ENCODE measurements at regions not wholly inside any gene's neighbourhood (a gene's known extent, or its start where the extent isn't known, plus 50 kb on each side); places are given as distances from the start of the nearest gene placed in this dataset.

DNA sequence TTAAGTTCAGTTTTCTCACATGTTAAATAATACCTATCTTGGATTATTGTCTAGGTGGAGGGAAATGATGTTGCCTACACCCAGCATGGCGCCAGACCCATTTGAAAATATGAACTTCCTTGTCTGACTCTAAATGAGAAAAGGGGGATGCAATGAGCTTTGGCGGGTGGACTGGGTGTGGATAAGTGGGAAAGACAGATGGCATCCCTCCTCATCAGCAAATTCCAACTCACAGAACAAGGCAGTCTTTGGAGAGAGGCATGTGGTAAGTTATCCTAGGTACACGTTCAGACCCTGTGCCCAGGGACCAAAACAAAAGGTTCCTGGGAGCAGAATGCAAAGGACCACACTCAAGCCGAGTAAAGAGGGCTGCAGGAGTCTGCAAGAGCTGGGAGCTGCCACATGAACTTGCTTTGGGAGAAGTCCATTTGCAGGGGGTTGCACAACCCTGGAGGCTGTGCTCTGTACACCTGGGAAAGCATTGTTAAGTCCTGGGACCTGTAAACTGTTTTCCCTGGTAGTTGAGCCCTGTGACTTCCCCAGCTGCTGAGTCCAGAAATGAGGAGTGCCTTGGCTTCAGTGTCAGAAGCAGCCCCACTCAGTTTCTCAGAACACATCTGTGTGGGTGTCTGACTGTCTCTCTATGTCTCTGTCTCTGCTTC lies 102.3 kb upstream of the TPM1 start:
- no peak overlapping the region for H3K27ac ChIP-seq (ENCODE audit: low read depth, low read length, poor library complexity, severe bottlenecking)
- no peak overlapping the region for H2AFZ ChIP-seq (ENCODE audit: low read length)
- H3K4me3 ChIP-seq (ENCODE audit: low read depth, low read length, poor library complexity, severe bottlenecking) = no peak overlapping the region
- BruUV-seq (replicated peaks) = no TSS peak
- H3K4me2 ChIP-seq (ENCODE audit: low read length) = no peak overlapping the region
- ChIA-PET POLR2A (no interaction called here), CTCF (ENCODE audit: unreplicated experiment) (no interaction called here)
- H3K4me1 ChIP-seq (ENCODE audit: insufficient read depth, low read length, poor library complexity, severe bottlenecking) = no peaks in the 10 kb centered on the region
- no peaks in the 10 kb centered on the region for H4K20me1 ChIP-seq (ENCODE audit: insufficient read depth, low read length)
- no peak for DNase-seq (ENCODE audit: low spot score)
- no peaks in the 10 kb centered on the region for H3K9me3 ChIP-seq (ENCODE audit: low read length)
- H3K79me2 ChIP-seq (ENCODE audit: insufficient read depth, low read depth, low read length) = no peaks in the 10 kb centered on the region
- TF ChIP-seq EZH2phosphoT487 (IDR thresholded peaks at IDR 0.05; ENCODE audit: borderline replicate concordance, low read depth, low read length) = no peak
- TF ChIP-seq, protein P1, sequence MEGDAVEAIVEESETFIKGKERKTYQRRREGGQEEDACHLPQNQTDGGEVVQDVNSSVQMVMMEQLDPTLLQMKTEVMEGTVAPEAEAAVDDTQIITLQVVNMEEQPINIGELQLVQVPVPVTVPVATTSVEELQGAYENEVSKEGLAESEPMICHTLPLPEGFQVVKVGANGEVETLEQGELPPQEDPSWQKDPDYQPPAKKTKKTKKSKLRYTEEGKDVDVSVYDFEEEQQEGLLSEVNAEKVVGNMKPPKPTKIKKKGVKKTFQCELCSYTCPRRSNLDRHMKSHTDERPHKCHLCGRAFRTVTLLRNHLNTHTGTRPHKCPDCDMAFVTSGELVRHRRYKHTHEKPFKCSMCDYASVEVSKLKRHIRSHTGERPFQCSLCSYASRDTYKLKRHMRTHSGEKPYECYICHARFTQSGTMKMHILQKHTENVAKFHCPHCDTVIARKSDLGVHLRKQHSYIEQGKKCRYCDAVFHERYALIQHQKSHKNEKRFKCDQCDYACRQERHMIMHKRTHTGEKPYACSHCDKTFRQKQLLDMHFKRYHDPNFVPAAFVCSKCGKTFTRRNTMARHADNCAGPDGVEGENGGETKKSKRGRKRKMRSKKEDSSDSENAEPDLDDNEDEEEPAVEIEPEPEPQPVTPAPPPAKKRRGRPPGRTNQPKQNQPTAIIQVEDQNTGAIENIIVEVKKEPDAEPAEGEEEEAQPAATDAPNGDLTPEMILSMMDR (conservative IDR thresholded peaks at IDR 0.05; ENCODE audit: low read length) = no peak
- no peaks in the 10 kb centered on the region for H3K9me2 ChIP-seq (ENCODE audit: insufficient read depth, low read length)
- intact Hi-C loops (cut with micrococcal nuclease; ENCODE audit: unreplicated experiment) = no loop called here
- H3K36me3 ChIP-seq (ENCODE audit: insufficient read depth, low read length) = no peaks in the 10 kb centered on the region

DNA sequence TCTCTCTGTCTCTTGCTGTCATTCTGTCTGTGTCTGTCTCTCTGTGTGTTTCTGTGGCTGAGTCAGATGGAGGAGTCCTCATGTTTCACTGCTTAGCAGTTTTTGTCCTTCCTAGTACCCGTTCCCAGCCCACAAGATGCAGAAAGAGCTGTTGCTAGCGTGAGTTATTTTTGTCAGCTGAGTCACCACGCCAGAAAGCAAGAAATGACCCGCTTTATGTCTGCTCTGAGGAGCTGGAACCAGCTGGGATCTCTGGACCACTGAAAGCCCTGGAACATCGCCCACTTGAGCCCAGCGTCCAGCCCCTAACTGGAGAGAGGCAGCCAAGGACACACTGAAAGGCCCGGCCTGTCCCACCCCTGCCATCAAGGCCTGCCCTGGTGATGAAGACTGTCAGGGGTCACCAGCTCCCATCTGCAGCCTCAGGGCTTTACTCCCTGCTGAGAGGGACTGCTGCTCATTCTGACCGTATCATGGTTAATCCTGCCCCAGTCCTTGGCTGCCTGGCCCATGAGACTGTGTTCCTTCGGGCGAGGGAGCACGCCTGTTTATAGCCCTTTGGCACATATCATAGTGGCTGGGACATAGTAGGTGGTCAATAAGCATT lies 101.7 kb upstream of the TPM1 start:
- no peaks in the 10 kb centered on the region for H3K36me3 ChIP-seq (ENCODE audit: insufficient read depth, low read length)
- no peak overlapping the region for H2AFZ ChIP-seq (ENCODE audit: low read length)
- no peaks in the 10 kb centered on the region for H3K79me2 ChIP-seq (ENCODE audit: insufficient read depth, low read depth, low read length)
- no peak overlapping the region for H3K4me3 ChIP-seq (ENCODE audit: low read depth, low read length, poor library complexity, severe bottlenecking)
- no peak overlapping the region for H3K4me2 ChIP-seq (ENCODE audit: low read length)
- TF ChIP-seq EZH2phosphoT487 (IDR thresholded peaks at IDR 0.05; ENCODE audit: borderline replicate concordance, low read depth, low read length) = no peak
- TF ChIP-seq, protein P1 (conservative IDR thresholded peaks at IDR 0.05; ENCODE audit: low read length) = no peak
- H3K9me3 ChIP-seq (ENCODE audit: low read length) = no peaks in the 10 kb centered on the region
- H3K27ac ChIP-seq (ENCODE audit: low read depth, low read length, poor library complexity, severe bottlenecking) = no peak overlapping the region
- H3K4me1 ChIP-seq (ENCODE audit: insufficient read depth, low read length, poor library complexity, severe bottlenecking) = no peaks in the 10 kb centered on the region
- CTCF ChIA-PET (ENCODE audit: unreplicated experiment) = no interaction called here
- DNase-seq (ENCODE audit: low spot score) = no peak
- no TSS peak for BruUV-seq (replicated peaks)
- intact Hi-C loops (cut with micrococcal nuclease; ENCODE audit: unreplicated experiment) = no loop called here
- POLR2A ChIA-PET = no interaction called here
- no peaks in the 10 kb centered on the region for H3K9me2 ChIP-seq (ENCODE audit: insufficient read depth, low read length)
- H4K20me1 ChIP-seq (ENCODE audit: insufficient read depth, low read length) = no peaks in the 10 kb centered on the region

GRCh38 chr15:62941699-62942098 lies 100.8 kb upstream of the TPM1 start:
- Histone ChIP-seq H3K79me2 (ENCODE audit: insufficient read depth, low read depth, low read length) (no peaks in the 10 kb centered on the region), H3K4me3 (ENCODE audit: low read depth, low read length, poor library complexity, severe bottlenecking) (no peak overlapping the region), H3K9me3 (ENCODE audit: low read length) (no peaks in the 10 kb centered on the region), H3K4me2 (ENCODE audit: low read length) (no peak overlapping the region), H3K4me1 (ENCODE audit: insufficient read depth, low read length, poor library complexity, severe bottlenecking) (no peaks in the 10 kb centered on the region), H2AFZ (ENCODE audit: low read length) (no peak overlapping the region), H3K27ac (ENCODE audit: low read depth, low read length, poor library complexity, severe bottlenecking) (no peak overlapping the region), H4K20me1 (ENCODE audit: insufficient read depth, low read length) (no peaks in the 10 kb centered on the region), H3K9me2 (ENCODE audit: insufficient read depth, low read length) (no peaks in the 10 kb centered on the region), H3K36me3 (ENCODE audit: insufficient read depth, low read length) (no peaks in the 10 kb centered on the region)
- CTCF ChIA-PET (ENCODE audit: unreplicated experiment) = no interaction called here
- POLR2A ChIA-PET = no interaction called here
- TF ChIP-seq, protein P1 (conservative IDR thresholded peaks at IDR 0.05; ENCODE audit: low read length) = no peak
- no peak for TF ChIP-seq EZH2phosphoT487 (IDR thresholded peaks at IDR 0.05; ENCODE audit: borderline replicate concordance, low read depth, low read length)
- DNase-seq (ENCODE audit: low spot score) = no peak
- BruUV-seq (replicated peaks) = no TSS peak
- intact Hi-C loops (cut with micrococcal nuclease; ENCODE audit: unreplicated experiment) = no loop called here
